ENCODE measurements at regions not wholly inside any gene's neighbourhood (a gene's known extent, or its start where the extent isn't known, plus 50 kb on each side); places are given as distances from the start of the nearest gene placed in this dataset.

GRCh38 chr13:23999424-23999823 is 102.1 kb upstream of the C1QTNF9B start:
- TF ChIP-seq CTCF (IDR thresholded peaks at IDR 0.05): no peak
- ATAC-seq (ENCODE audit: low FRiP score) (no peak), DNase-seq (ENCODE audit: low spot score) (no peak)

GRCh38 chr13:24002206-24002815 is 105.0 kb upstream of the C1QTNF9B start:
- ATAC-seq (ENCODE audit: low FRiP score) (no peak), DNase-seq (ENCODE audit: low spot score) (no peak)
- TF ChIP-seq CTCF (IDR thresholded peaks at IDR 0.05): no peak

DNA sequence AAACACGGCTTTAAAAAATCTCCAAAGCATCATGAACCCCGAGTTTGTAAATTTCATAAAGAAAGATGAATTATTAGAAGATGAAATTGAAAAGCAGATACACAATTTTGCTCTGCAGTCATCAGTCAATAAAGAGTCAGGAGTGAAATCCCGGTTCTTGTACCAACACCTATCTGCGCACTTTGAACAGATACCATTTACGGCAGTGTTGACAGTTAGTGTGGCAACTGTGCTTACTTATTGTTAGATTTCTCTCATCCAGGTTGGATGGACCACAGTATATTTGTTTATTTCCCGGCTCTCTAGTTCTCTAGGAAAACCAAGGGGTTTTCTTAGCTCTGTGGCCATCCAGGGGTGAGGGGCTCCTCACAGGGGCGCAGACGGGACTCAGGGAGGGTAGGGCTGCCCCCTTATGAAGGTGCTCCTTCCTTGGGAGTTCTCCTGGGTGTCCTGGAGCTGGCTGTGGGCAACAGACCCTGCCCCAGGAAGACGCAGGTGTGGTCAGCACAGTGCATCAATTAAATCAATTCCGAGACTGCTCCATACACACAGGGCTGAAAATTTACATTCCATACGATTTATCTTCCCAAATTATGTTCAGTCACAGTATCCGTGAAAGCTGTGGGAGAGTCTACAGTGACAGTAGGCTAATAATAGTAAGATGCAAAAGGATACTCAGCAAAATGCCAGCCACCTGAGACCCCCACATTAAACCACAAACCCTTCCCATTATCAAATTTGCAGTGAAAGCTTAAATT is 107.0 kb upstream of the C1QTNF9B start:
- TF ChIP-seq CTCF (IDR thresholded peaks at IDR 0.05): no peak
- no peak for ATAC-seq (ENCODE audit: low FRiP score)
- DNase-seq (ENCODE audit: low spot score): no peak

DNA sequence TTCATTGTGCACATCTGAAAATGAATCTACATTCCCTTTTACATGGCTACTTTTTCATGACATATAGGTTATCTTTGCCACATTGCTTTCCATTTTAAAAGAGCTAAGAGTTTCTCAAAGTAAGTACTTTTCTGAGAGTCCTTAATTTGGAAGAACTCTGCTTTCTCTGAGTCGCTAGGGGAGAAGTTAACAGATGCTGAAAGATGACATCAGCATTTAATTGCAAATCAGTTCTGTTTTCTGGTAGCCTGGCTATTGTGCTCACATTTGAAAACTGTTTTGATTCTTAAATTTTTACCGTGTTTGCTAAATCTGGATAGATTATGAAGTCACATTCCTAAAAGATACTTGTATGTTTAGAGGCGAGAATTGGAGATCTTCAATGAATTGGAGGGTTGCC is 107.7 kb upstream of the C1QTNF9B start:
- no peak for TF ChIP-seq CTCF (IDR thresholded peaks at IDR 0.05)
- no peak for DNase-seq (ENCODE audit: low spot score)
- no peak for ATAC-seq (ENCODE audit: low FRiP score)

DNA sequence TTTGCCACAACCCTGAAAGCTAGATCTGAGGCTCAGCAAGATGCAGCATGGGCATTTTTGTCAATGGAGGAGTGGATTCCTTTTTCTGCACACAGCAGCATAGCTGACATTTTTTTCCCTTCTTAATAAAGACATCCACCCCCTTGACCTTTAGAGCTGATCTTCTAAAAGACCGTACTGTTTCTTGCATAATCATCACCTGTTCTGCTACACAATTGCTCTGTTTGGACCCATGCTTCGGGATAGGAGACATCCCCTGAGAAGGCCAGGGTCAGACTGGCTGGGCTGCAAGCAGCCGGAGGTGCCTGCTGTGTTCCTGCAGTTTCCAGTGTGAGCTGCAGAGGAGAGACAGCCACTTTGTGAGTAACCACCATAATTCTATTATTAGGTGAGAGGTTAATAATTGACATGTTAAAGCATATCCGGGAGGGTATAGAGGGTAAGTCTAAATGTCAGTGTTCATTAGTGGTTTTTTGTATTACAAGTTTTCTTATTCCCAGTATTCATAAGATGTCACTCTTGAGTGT is 108.5 kb upstream of the C1QTNF9B start:
- no peak for ATAC-seq (ENCODE audit: low FRiP score)

GRCh38 chr13:24006520-24007248 is 109.4 kb upstream of the C1QTNF9B start:
- ATAC-seq (ENCODE audit: low FRiP score) (no peak), DNase-seq (ENCODE audit: low spot score) (no peak)
- no peak for TF ChIP-seq CTCF (IDR thresholded peaks at IDR 0.05)

More for the DNA sequence above, 108.5 kb upstream of the C1QTNF9B start:
- no peak for DNase-seq (ENCODE audit: low spot score)
- TF ChIP-seq CTCF (IDR thresholded peaks at IDR 0.05): no peak

Data from omental fat pad (tissue), 3 donors.